ENCODE measurements at regions not wholly inside any gene's neighbourhood (a gene's known extent, or its start where the extent isn't known, plus 50 kb on each side); places are given as distances from the start of the nearest gene placed in this dataset.

DNA sequence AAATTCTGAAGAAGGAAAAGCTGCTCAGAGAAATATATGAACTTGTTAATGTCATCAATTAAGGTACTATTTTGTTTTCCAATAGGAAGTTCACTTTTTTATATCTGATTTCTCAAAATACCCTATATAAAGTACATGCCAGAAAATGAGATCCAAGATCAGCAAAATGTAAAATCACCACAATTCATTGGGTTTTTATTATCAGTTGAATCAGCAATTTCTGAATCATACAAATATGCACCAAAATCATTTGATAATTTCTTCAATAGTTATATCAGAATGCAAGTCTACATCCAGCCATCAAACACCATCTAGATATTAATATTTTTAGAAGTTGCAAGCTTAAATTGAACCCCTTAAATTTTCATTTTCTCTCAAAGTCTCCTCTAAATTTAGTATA, 1293.4 kb upstream of the NCAM2 start:
- no peak for TF ChIP-seq CTCF (IDR thresholded peaks at IDR 0.05; ENCODE audit: insufficient read depth, low read depth, low read length)
- TF ChIP-seq EZH2 (IDR thresholded peaks at IDR 0.05; ENCODE audit: insufficient read depth, low read length) = no peak

Data from astrocyte (in vitro differentiated cells and primary cell).